ENCODE measurements at regions not wholly inside any gene's neighbourhood (a gene's known extent, or its start where the extent isn't known, plus 50 kb on each side); places are given as distances from the start of the nearest gene placed in this dataset.
A peak's percentile ranks its signal among the peaks of the same experiment; 100 is the strongest.

DNA sequence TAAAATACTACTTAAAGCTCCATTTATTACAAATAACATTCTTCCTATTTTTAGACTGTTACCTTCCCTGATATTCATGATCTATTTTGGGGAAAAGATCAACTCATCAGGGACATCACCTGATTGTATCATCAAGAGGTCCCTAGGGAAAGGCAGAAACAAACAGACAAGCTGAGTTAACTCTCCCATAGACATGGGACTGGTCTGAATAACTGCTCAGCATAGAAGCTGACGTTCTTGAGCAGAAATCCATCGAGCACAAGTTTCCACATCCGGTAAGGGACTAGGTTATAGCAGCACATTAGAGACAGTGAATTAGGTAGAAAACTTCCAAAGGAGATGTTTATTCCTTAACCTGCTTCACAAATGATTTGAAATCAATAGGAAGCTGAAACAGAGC lies 1100.4 kb upstream of the SLC39A10 start:
- Histone ChIP-seq H3K27ac (no peak overlapping the region), H3K79me2 (no peaks in the 10 kb centered on the region), H4K20me1 (ENCODE audit: insufficient read depth, poor library complexity, severe bottlenecking) (no peaks in the 10 kb centered on the region), H3K9me3 (ENCODE audit: low read depth) (no peaks in the 10 kb centered on the region), H3K4me3 (no peak overlapping the region), H3K9me2 (replicated peaks; ENCODE audit: insufficient read depth) (no peaks in the 10 kb centered on the region), H2AFZ (no peak overlapping the region), H3K4me2 (no peak overlapping the region), H3K27me3 (no peaks in the 10 kb centered on the region), H3K4me1 (ENCODE audit: insufficient read depth) (no peaks in the 10 kb centered on the region), H3K36me3 (replicated peaks; ENCODE audit: insufficient read depth, low read depth) (no peaks in the 10 kb centered on the region)
- no peak for TF ChIP-seq EZH2phosphoT487 (IDR thresholded peaks at IDR 0.05; ENCODE audit: low read depth, severe bottlenecking, unreplicated experiment)
- TF ChIP-seq EZH2 (IDR thresholded peaks at IDR 0.05; ENCODE audit: borderline replicate concordance): no peak
- TF ChIP-seq, protein P1, sequence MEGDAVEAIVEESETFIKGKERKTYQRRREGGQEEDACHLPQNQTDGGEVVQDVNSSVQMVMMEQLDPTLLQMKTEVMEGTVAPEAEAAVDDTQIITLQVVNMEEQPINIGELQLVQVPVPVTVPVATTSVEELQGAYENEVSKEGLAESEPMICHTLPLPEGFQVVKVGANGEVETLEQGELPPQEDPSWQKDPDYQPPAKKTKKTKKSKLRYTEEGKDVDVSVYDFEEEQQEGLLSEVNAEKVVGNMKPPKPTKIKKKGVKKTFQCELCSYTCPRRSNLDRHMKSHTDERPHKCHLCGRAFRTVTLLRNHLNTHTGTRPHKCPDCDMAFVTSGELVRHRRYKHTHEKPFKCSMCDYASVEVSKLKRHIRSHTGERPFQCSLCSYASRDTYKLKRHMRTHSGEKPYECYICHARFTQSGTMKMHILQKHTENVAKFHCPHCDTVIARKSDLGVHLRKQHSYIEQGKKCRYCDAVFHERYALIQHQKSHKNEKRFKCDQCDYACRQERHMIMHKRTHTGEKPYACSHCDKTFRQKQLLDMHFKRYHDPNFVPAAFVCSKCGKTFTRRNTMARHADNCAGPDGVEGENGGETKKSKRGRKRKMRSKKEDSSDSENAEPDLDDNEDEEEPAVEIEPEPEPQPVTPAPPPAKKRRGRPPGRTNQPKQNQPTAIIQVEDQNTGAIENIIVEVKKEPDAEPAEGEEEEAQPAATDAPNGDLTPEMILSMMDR (IDR thresholded peaks at IDR 0.05; ENCODE audit: poor library complexity): no peak
- DNase-seq (ENCODE audit: low spot score): no peak
- WGBS (ENCODE audit: low lambda C conversion rate, missing lambda C conversion rate): 82% methylated on average over 3 of the region's 3 CpGs

DNA sequence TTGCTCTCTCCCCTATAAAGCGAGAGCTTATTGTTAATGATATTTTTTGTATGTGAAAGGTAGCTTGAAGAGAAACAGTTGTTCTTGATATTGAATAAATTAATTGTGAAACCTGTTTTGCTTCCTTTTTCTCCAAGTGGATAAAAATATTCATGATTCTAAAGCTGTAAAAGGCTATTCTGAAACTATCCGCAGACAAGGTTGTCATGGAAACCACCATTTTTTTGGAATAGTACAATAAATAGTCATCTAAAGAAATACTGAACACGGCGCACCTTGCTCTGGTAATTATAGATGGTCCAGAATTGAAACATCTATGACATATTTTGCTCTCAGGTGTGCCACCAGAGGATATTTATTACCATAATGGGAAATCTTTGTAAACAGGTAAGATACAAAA lies 1103.0 kb upstream of the SLC39A10 start:
- DNase-seq (ENCODE audit: low spot score): no peak
- no peaks in the 10 kb centered on the region for H3K79me2 ChIP-seq
- H3K4me3 ChIP-seq: no peak overlapping the region
- H3K9me3 ChIP-seq (ENCODE audit: low read depth): no peaks in the 10 kb centered on the region
- peaks cover 18% of the 10 kb centered on the region for H3K4me1 ChIP-seq (ENCODE audit: insufficient read depth)
- H3K4me2 ChIP-seq: no peak overlapping the region
- H3K27me3 ChIP-seq: no peaks in the 10 kb centered on the region
- no peaks in the 10 kb centered on the region for H3K36me3 ChIP-seq (replicated peaks; ENCODE audit: insufficient read depth, low read depth)
- no peak overlapping the region for H2AFZ ChIP-seq
- TF ChIP-seq EZH2phosphoT487 (IDR thresholded peaks at IDR 0.05; ENCODE audit: low read depth, severe bottlenecking, unreplicated experiment): no peak
- H3K9me2 ChIP-seq (replicated peaks; ENCODE audit: insufficient read depth): no peaks in the 10 kb centered on the region
- no peak overlapping the region for H3K27ac ChIP-seq
- 93% methylated on average over 4 of the region's 4 CpGs for WGBS (ENCODE audit: low lambda C conversion rate, missing lambda C conversion rate)
- no peaks in the 10 kb centered on the region for H4K20me1 ChIP-seq (ENCODE audit: insufficient read depth, poor library complexity, severe bottlenecking)

DNA sequence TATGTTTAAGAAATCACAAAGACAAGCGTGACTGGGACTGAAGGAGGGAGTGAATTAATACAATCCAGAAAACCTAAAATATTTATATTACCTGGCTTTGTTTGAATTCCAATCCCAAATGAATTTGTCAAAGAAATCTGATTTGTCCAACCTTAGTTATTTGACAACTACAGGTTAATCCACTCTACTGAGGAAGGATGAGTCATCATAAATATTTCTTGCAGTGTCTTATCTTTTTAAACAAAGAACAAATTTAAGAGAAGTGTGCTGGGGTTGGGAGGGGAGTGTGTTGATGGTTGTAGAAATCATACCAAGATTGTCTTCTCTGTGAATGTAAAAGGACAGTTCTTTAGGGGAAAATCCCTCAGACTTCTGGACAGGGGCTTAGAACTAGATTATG lies 1106.3 kb upstream of the SLC39A10 start:
- no peak for DNase-seq (ENCODE audit: low spot score)
- Histone ChIP-seq H3K79me2 (no peaks in the 10 kb centered on the region), H3K9me3 (ENCODE audit: low read depth) (no peaks in the 10 kb centered on the region), H3K27me3 (no peaks in the 10 kb centered on the region), H3K9me2 (replicated peaks; ENCODE audit: insufficient read depth) (no peaks in the 10 kb centered on the region), H3K4me2 (no peak overlapping the region), H2AFZ (no peak overlapping the region), H3K27ac (peak overlapping the region; percentile 32), H3K4me1 (ENCODE audit: insufficient read depth) (peaks cover 18% of the 10 kb centered on the region), H3K4me3 (no peak overlapping the region), H4K20me1 (ENCODE audit: insufficient read depth, poor library complexity, severe bottlenecking) (no peaks in the 10 kb centered on the region), H3K36me3 (replicated peaks; ENCODE audit: insufficient read depth, low read depth) (no peaks in the 10 kb centered on the region)
- TF ChIP-seq, protein P1 (IDR thresholded peaks at IDR 0.05; ENCODE audit: poor library complexity): no peak
- TF ChIP-seq EZH2 (IDR thresholded peaks at IDR 0.05; ENCODE audit: borderline replicate concordance) (no peak), EZH2phosphoT487 (IDR thresholded peaks at IDR 0.05; ENCODE audit: low read depth, severe bottlenecking, unreplicated experiment) (no peak)
- WGBS (ENCODE audit: low lambda C conversion rate, missing lambda C conversion rate): 46% methylated on average over 1 of the region's 1 CpG

DNA sequence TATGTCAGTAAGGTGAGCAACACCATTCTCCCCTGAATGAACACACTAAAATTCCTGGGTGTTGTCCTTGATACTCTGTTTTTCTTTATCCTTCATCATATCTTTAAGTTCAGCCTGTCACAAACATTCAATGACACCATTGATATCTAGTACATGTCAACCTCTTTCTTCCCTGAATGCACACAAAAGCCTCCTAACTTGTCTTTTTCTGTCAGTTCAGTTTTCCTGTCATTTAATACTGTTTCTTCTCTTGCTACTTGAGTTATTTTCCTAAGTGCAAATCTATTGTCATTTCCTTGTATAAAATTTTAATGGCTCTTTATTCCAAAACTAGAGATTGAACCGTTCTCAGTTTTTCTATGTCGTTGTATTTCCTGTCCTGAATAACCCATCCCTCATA lies 1107.6 kb upstream of the SLC39A10 start:
- TF ChIP-seq EZH2 (IDR thresholded peaks at IDR 0.05; ENCODE audit: borderline replicate concordance): no peak
- no peak for TF ChIP-seq EZH2phosphoT487 (IDR thresholded peaks at IDR 0.05; ENCODE audit: low read depth, severe bottlenecking, unreplicated experiment)
- Histone ChIP-seq H3K27me3 (no peaks in the 10 kb centered on the region), H3K9me2 (replicated peaks; ENCODE audit: insufficient read depth) (no peaks in the 10 kb centered on the region), H3K4me2 (no peak overlapping the region), H3K4me3 (no peak overlapping the region), H3K4me1 (ENCODE audit: insufficient read depth) (peaks cover 18% of the 10 kb centered on the region), H3K9me3 (ENCODE audit: low read depth) (no peaks in the 10 kb centered on the region), H4K20me1 (ENCODE audit: insufficient read depth, poor library complexity, severe bottlenecking) (no peaks in the 10 kb centered on the region), H3K27ac (no peak overlapping the region), H3K79me2 (no peaks in the 10 kb centered on the region), H3K36me3 (replicated peaks; ENCODE audit: insufficient read depth, low read depth) (no peaks in the 10 kb centered on the region), H2AFZ (no peak overlapping the region)
- 80% methylated on average over 2 of the region's 2 CpGs for WGBS (ENCODE audit: low lambda C conversion rate, missing lambda C conversion rate)
- DNase-seq (ENCODE audit: low spot score): no peak

All from hepatocyte (in vitro differentiated cells).